Activated T-helper 1 cell treated with anti-CD3 and anti-CD28 coated beads, Interleukin-12 subunit alpha, Interleukin-12 subunit beta, Interleukin-2, Interleukin-4 antibody, amounts not matched to agents 30 ng/mL and 10 ng/mL and 1 ng/mL, durations not matched to agents 14 hours and 24 hours and 36 hours (primary cell): ENCODE measurements at regions not wholly inside any gene's neighbourhood (a gene's known extent, or its start where the extent isn't known, plus 50 kb on each side); places are given as distances from the start of the nearest gene placed in this dataset.

Experiments used
- DNase-seq: peaks from one replicate; pipeline ENCODE4 v3.0.0; 2021; ENCODE audit warnings: low spot score
- H3K27ac Mint-ChIP-seq: one replicate; pipeline ENCODE4 v1.8.0; 2021; ENCODE audit warnings: mild to moderate bottlenecking, mixed read lengths
- H3K27me3 Mint-ChIP-seq: one replicate; pipeline ENCODE4 v1.8.0; 2022; ENCODE audit warnings: mild to moderate bottlenecking, moderate library complexity, mixed read lengths; ENCODE audit not compliant: insufficient read depth
- H3K36me3 Mint-ChIP-seq: one replicate; pipeline ENCODE4 v1.8.0; 2021; ENCODE audit warnings: low read depth, mixed read lengths
- H3K4me1 Mint-ChIP-seq: one replicate; pipeline ENCODE4 v1.8.0; 2021; ENCODE audit warnings: low read depth, mixed read lengths
- H3K4me3 Mint-ChIP-seq: one replicate; pipeline ENCODE4 v1.8.0; 2021; ENCODE audit warnings: mild to moderate bottlenecking, moderate library complexity, mixed read lengths
- H3K9me3 Mint-ChIP-seq: one replicate; pipeline ENCODE4 v1.8.0; 2021; ENCODE audit warnings: mixed read lengths
- intact Hi-C: fragments of 100-400 bp; cut with micrococcal nuclease; formaldehyde crosslinking; loops from one replicate; pipeline ENCODE4 v1.15.1; 2024

DNA sequence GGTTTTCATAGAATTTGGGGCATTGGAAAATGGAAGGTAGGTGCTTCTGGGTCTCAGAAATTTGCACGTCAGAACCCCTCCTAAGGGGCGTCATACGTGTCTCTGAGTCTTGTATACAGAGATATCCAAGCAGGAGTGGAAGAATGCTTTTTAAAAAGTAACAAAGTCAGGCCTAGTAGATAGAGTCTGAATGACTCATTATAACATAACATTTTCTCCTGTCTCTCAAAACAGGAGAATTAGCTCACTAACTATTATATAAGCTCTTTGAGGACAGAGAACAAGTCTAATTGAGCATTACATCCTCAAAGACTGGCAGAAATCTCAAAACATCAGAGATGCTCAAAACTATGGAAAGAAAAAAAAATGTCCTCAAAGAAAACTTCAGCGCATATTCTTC, 86.1 kb upstream of the CCL2 start:
- H3K27me3 Mint-ChIP-seq: peaks cover 20% of the 10 kb centered on the region
- H3K4me1 Mint-ChIP-seq: no peaks in the 10 kb centered on the region
- H3K9me3 Mint-ChIP-seq: no peaks in the 10 kb centered on the region
- H3K4me3 Mint-ChIP-seq: no peak overlapping the region
- intact Hi-C loops: no loop called here
- DNase-seq: no peak
- no peak overlapping the region for H3K27ac Mint-ChIP-seq
- no peaks in the 10 kb centered on the region for H3K36me3 Mint-ChIP-seq

DNA sequence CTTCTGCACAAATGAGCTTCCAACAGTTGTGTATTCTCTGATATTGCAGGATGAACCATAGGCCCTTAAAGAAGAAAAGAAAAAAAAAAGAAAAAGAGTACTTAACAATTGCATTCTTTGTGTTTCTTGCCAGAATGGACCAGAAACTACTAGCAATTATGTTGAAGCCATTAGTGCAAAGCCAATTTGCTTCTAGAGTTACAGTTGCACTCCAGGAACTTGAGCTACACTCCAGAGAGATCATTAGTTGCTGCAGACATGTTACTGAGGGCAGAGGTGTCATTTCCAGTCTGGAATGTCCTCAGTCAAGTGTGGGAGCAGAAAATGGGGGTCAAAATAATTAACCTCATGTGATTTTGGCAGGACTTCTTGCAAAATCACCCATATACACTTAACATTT, 85.6 kb upstream of the CCL2 start:
- Mint-ChIP-seq H3K9me3 (no peaks in the 10 kb centered on the region), H3K36me3 (no peaks in the 10 kb centered on the region), H3K27ac (no peak overlapping the region), H3K4me1 (no peaks in the 10 kb centered on the region), H3K4me3 (no peak overlapping the region), H3K27me3 (peaks cover 20% of the 10 kb centered on the region)
- intact Hi-C loops: no loop called here
- no peak for DNase-seq

DNA sequence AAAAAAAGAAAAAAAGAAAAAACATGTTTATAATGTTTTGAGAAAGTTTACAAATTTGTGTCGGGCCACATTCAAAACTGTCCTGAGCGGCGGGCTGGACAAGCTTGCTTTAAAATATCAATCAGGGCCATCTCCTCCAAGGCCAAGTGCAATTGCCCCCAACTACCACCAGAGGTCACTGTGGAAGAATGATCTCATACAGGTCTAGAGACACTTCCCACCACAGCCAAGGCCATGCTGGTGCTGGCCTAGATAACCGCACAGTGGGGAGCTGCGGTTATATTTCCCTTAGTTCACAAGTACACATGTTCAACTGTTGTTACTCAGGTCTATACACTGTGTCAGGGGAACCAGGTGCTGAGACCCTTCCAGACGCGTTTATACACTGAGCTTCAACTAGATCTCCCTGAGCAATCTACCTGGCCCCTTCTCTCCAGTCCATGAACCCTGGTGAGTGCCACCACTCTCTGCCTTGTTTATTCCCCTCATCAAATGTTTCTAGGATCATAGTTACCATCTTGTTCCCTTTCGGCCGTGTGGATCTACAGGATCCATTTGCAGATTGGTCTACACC, 83.8 kb upstream of the CCL2 start:
- Mint-ChIP-seq H3K9me3 (no peaks in the 10 kb centered on the region), H3K27ac (no peak overlapping the region), H3K4me1 (no peaks in the 10 kb centered on the region), H3K36me3 (no peaks in the 10 kb centered on the region), H3K27me3 (peaks cover 10% of the 10 kb centered on the region), H3K4me3 (no peak overlapping the region)
- peak; percentile 37 for DNase-seq
- intact Hi-C loops: loop anchor here (1.0 kb wide), 1 partner anchor 190 kb away; no protein-coding TSS in a partner anchor

DNA sequence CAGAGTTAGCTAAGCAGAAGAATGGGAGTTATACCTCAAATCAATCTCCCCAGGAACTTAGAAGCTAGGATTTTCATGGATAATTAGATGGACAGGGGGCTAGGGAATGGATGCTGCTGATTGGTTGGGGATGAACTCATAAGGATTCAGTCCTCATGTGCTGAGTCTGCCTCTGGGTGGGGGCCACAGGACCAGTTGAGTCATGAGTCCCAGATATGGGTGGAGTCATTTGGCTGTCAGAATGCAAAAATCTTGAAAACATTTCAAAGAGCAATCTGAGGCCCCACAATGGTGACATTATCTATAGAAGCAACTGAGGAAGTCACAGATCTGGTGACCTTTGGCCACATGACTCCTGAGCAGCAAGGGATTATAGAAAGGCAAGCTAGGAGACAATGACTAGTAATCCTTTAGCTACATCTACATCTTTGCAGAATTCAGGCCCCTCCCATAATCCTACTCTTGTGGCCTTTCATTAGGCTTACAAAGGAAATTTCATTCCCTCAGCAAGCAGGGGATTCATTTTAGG, 82.6 kb upstream of the CCL2 start:
- peaks cover 6% of the 10 kb centered on the region for H3K27me3 Mint-ChIP-seq
- no peaks in the 10 kb centered on the region for H3K36me3 Mint-ChIP-seq
- DNase-seq: no peak
- H3K27ac Mint-ChIP-seq: no peak overlapping the region
- H3K4me1 Mint-ChIP-seq: no peaks in the 10 kb centered on the region
- intact Hi-C loops: no loop called here
- no peaks in the 10 kb centered on the region for H3K9me3 Mint-ChIP-seq
- no peak overlapping the region for H3K4me3 Mint-ChIP-seq

DNA sequence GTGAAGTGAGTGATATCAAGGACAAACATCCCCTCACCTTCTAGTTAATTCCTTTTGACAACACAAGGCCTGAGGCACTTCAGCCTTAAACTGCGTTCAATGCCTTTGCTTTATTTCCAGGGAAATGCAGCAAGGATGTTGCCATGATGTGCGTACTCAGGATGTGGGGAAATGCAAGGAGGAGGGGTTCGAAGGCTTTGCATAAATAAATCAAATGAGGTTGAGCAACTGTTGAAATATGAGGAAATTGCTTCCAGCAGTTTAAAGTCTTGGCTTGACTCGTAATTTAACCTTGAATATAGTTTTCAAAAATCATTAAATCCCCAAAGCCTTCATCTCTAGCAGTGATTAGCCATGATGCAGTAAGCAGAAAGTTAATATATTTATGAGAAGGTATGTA, 81.8 kb upstream of the CCL2 start:
- no peaks in the 10 kb centered on the region for H3K36me3 Mint-ChIP-seq
- no peaks in the 10 kb centered on the region for H3K9me3 Mint-ChIP-seq
- DNase-seq: no peak
- intact Hi-C loops: no loop called here
- no peaks in the 10 kb centered on the region for H3K4me1 Mint-ChIP-seq
- H3K27me3 Mint-ChIP-seq: peaks cover 6% of the 10 kb centered on the region
- H3K4me3 Mint-ChIP-seq: no peak overlapping the region
- no peak overlapping the region for H3K27ac Mint-ChIP-seq

DNA sequence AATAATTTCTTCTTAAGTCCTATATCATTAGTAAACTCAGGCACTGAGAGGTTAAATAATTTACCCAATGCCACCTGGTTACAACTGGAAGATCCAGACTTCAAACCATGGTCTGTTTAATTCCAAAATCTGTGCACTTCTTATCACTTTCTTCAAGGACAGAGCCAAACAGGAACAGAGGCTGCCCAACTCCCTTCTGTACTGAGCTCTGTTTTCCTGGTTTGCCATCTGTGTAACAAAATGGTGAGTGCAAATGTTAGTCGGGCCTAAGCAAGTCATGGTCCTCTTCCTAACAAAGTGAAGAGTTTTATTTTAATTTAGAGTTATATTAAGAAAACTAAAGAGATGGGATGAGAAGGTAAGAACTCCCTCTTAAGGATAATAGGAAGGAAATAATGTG, 80.6 kb upstream of the CCL2 start:
- Mint-ChIP-seq H3K4me3 (no peak overlapping the region), H3K9me3 (no peaks in the 10 kb centered on the region), H3K27ac (no peak overlapping the region), H3K36me3 (no peaks in the 10 kb centered on the region), H3K27me3 (peaks cover 4% of the 10 kb centered on the region), H3K4me1 (no peaks in the 10 kb centered on the region)
- intact Hi-C loops: no loop called here
- DNase-seq: no peak

DNA sequence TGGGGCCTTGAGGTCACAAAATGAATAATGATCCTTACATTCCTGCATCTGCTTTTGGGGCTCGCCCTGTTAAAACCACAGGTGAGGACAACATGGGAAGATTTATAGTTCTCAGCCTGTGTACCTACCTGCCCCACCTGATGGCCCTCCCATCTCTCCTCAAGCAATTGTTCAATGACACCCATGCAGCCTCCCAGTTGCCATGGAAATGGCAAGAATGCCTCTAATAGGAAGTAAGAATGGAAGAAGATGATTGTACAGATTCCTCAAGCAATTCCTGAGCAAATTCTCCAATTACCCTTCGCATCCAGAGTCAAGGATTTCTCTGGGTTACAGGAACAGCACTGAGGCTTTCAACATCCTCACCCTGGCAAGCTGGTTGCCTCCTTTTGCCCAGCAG, 78.6 kb upstream of the CCL2 start:
- no peak for DNase-seq
- Mint-ChIP-seq H3K9me3 (no peaks in the 10 kb centered on the region), H3K4me3 (no peak overlapping the region), H3K36me3 (no peaks in the 10 kb centered on the region), H3K4me1 (no peaks in the 10 kb centered on the region), H3K27ac (no peak overlapping the region), H3K27me3 (peaks cover 16% of the 10 kb centered on the region)
- intact Hi-C loops: no loop called here

DNA sequence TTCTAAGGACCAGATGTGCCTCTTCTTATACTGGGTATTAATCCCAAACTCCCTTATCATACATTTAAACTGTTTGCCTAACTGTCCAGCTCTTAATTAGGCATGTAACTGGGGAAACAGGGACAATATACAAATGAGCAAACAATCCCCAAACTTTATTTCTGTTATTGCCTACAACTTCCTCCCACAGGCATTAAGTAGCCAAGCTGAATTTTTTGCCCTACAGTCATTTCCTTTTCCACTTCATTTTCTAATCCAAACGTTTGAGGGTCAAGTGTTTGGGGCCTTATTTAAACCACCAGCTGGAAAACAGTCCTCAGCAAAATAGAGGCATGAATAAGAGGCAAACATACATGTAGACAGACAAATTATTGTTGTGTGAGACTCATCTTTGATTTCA, 77.4 kb upstream of the CCL2 start:
- Mint-ChIP-seq H3K27me3 (peaks cover 19% of the 10 kb centered on the region), H3K4me1 (no peaks in the 10 kb centered on the region), H3K4me3 (no peak overlapping the region), H3K36me3 (no peaks in the 10 kb centered on the region), H3K27ac (no peak overlapping the region), H3K9me3 (no peaks in the 10 kb centered on the region)
- DNase-seq: no peak
- intact Hi-C loops: no loop called here

DNA sequence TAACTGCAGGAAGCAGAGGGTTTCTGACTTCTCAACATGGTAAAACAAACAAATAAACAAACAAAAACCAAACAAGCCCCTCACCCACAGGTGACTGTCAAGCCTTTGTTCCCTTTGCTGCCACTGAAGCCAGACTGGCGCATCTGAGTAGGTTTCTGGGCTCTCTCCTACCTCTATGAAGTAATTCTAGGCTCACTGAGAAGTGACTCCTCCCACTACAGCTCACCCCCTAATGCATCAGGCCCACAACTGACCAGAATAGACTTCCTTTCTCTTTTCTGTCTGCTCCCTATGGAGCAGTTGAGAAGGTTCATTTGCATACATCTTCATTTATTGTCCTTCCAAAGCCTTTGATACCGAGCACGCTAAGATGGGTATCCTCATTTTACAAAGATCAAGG, 77.0 kb upstream of the CCL2 start:
- no peaks in the 10 kb centered on the region for H3K4me1 Mint-ChIP-seq
- no peak for DNase-seq
- intact Hi-C loops: no loop called here
- no peaks in the 10 kb centered on the region for H3K9me3 Mint-ChIP-seq
- H3K27ac Mint-ChIP-seq: no peak overlapping the region
- H3K36me3 Mint-ChIP-seq: no peaks in the 10 kb centered on the region
- no peak overlapping the region for H3K4me3 Mint-ChIP-seq
- H3K27me3 Mint-ChIP-seq: peaks cover 19% of the 10 kb centered on the region

DNA sequence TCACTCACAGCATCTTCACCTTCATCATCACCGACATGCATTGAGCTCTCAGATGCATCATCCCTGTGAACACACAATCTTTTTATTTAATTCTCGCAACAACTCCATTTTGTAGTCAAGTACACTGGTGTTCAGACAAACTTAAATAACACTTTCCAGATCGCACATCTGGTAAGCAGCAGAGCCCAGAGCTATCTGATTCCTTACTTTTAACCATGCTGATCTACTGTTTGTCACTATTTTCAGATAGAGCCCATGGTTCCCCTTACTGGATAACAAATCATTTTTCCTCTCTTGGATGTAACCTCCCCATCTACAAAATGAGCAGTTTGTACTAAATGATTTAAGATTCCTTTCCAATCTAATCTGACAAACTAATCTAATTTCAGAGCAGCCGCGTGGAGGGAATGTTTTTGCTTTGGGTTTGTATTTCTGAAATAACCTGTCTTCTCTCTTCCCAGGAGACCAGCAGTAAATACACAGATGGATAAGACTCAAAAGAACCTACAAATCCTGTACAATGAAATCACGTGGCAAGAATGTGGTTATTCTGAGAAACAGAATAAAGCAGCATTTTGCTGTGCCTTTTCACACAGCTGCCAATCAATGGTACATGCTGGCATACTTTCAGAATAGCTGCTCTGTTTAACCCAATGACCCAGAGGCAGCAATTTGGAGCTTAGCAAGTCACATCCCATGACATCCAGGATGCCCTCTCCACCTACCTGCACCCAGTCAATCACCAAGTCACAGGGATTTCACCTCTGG, 72.9 kb upstream of the CCL2 start:
- Mint-ChIP-seq H3K9me3 (no peaks in the 10 kb centered on the region), H3K4me3 (no peak overlapping the region), H3K4me1 (no peaks in the 10 kb centered on the region), H3K36me3 (no peaks in the 10 kb centered on the region), H3K27ac (no peak overlapping the region), H3K27me3 (peaks cover 21% of the 10 kb centered on the region)
- intact Hi-C loops: no loop called here
- no peak for DNase-seq

DNA sequence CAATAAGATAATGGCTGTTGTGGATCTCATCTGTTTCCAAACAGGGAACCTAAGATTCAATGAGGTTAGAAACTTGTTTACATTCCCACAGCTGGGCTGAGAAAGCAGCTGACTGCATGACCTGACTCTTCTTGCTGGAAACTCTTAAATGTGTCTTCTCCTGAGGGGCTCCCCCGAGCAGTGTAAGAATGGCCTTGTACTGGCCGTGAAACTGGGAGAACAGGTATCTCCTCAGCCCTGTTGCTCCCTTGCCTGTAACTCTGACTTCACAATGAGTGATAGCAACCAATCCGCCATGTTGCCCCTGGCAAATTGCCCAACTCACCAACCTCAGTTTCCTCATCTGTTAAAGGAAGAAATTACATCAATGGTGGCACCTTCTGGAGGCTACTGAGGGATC, 59.1 kb upstream of the CCL2 start:
- no peaks in the 10 kb centered on the region for H3K36me3 Mint-ChIP-seq
- no peak overlapping the region for H3K4me3 Mint-ChIP-seq
- H3K4me1 Mint-ChIP-seq: peaks cover 2% of the 10 kb centered on the region
- intact Hi-C loops: no loop called here
- no peaks in the 10 kb centered on the region for H3K9me3 Mint-ChIP-seq
- H3K27me3 Mint-ChIP-seq: peaks cover 23% of the 10 kb centered on the region
- no peak for DNase-seq
- H3K27ac Mint-ChIP-seq: no peak overlapping the region

DNA sequence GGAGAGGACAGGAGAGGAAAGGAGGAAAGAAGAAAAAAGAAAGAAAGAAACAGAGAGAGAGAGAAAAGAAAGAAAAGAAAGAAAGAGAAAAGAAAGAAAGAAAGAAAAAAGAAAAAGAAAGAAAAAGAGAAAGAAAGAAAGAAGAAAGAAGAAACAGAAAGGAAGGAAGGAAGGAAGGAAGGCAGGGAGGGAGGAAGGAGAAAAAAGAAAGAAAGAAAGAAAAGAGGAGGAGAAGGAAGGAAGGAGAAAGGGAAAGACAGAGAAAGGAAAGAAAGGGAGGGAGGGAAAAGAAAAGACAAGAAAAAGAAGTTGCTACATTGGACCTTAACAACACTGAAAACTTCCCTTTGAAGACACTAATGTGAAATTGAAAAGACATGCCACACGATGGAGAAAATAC, 56.6 kb upstream of the CCL2 start:
- intact Hi-C loops: no loop called here
- H3K27ac Mint-ChIP-seq: no peak overlapping the region
- H3K4me3 Mint-ChIP-seq: no peak overlapping the region
- no peak for DNase-seq
- no peaks in the 10 kb centered on the region for H3K36me3 Mint-ChIP-seq
- H3K27me3 Mint-ChIP-seq: peaks cover 24% of the 10 kb centered on the region
- peaks cover 18% of the 10 kb centered on the region for H3K4me1 Mint-ChIP-seq
- H3K9me3 Mint-ChIP-seq: no peaks in the 10 kb centered on the region

DNA sequence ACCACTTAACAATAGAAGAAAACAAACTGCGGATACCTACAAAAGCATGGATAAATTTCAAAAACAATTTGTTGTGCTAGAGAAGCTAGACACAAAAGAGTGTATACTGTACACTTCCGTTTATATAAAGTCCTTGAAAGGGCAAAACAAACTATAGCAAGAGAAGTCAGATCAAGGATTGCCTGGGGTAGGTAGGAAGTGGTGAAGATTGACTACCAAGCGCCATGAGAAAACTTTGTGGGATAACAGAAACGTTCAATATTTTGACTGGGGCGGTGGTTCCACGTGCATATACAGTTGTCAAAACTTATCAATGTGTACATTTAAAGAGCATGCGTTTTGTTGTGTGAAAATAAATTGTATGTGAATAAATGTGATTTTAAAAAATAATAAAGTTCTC, 55.6 kb upstream of the CCL2 start:
- H3K4me3 Mint-ChIP-seq: no peak overlapping the region
- intact Hi-C loops: no loop called here

More for the DNA sequence above, 55.6 kb upstream of the CCL2 start:
- H3K27ac Mint-ChIP-seq: no peak overlapping the region
- peaks cover 22% of the 10 kb centered on the region for H3K27me3 Mint-ChIP-seq
- no peaks in the 10 kb centered on the region for H3K9me3 Mint-ChIP-seq
- no peaks in the 10 kb centered on the region for H3K36me3 Mint-ChIP-seq
- DNase-seq: no peak
- H3K4me1 Mint-ChIP-seq: peaks cover 18% of the 10 kb centered on the region
